K562 (cell line): ENCODE measurements at regions not wholly inside any gene's neighbourhood (a gene's known extent, or its start where the extent isn't known, plus 50 kb on each side); places are given as distances from the start of the nearest gene placed in this dataset.

Source experiments
- CREB1 ChIP-seq, 2 experiments: sonication (generic) in 1 of 2; formaldehyde crosslinking in 1 of 2; IDR thresholded peaks; 2 replicates each; pipeline versions ENCODE4 v1.6.1 to v1.8.0; 2012 to 2022; ENCODE audit warnings: inconsistent platforms in 1 of 2, mild to moderate bottlenecking in 1 of 2, missing genetic modification reagents in 1 of 2, moderate library complexity in 1 of 2
- CTCF ChIP-seq, 3 experiments: IDR thresholded peaks in 2 of 3; conservative IDR thresholded peaks in 1 of 3; 2 replicates each; pipeline ENCODE4 v1.5.1; 2011 to 2012; ENCODE audit warnings: low read length in 3 of 3, mild to moderate bottlenecking in 3 of 3, control low read depth in 2 of 3, improper control_type of control experiment in 1 of 3, inconsistent platforms in 1 of 3, low read depth in 1 of 3, mixed read lengths in 1 of 3, moderate library complexity in 1 of 3; ENCODE audit not compliant: insufficient read depth in 2 of 3
- DIDO1 ChIP-seq: fragments of 450-650 bp; IDR thresholded peaks from 2 replicates; pipeline ENCODE4 v1.6.1; 2016; ENCODE audit warnings: low read depth, missing biosample characterization, missing genetic modification characterization
- EZH2 ChIP-seq: IDR thresholded peaks from 2 replicates; pipeline ENCODE4 v1.6.1; 2012; ENCODE audit warnings: low read depth, mild to moderate bottlenecking, inconsistent platforms, low read length, borderline replicate concordance
- JUND ChIP-seq, 2 experiments: IDR thresholded peaks; 2 replicates in 1 of 2; 3 replicates in 1 of 2; pipeline ENCODE4 v1.6.1; 2011; ENCODE audit warnings: borderline replicate concordance in 2 of 2, low read depth in 2 of 2, low read length in 2 of 2, improper control_type of control experiment in 1 of 2, missing biosample characterization in 1 of 2, missing genetic modification characterization in 1 of 2, missing genetic modification reagents in 1 of 2
- KLF16 ChIP-seq: IDR thresholded peaks from 2 replicates; pipeline ENCODE4 v1.6.1; 2016; ENCODE audit warnings: antibody characterized with exemption
- MXI1 ChIP-seq: IDR thresholded peaks from 2 replicates; pipeline ENCODE4 v1.6.1; 2011; ENCODE audit warnings: low read depth, mild to moderate bottlenecking, improper control_type of control experiment, low read length
- NFYB ChIP-seq: IDR thresholded peaks from 2 replicates; pipeline ENCODE4 v1.6.1; 2011; ENCODE audit warnings: mild to moderate bottlenecking, moderate library complexity; ENCODE audit not compliant: insufficient read length; ENCODE audit errors: extremely low read depth
- POLR2AphosphoS5 ChIP-seq: IDR thresholded peaks from 2 replicates; pipeline ENCODE4 v1.6.1; 2011; ENCODE audit warnings: mild to moderate bottlenecking, low read depth, low read length, moderate library complexity; ENCODE audit not compliant: control insufficient read depth, insufficient read depth
- XRCC3 ChIP-seq: fragments of 450-650 bp; IDR thresholded peaks from 2 replicates; pipeline ENCODE4 v1.6.1; 2017; ENCODE audit warnings: mild to moderate bottlenecking, moderate library complexity
- ZBTB33 ChIP-seq: sonication (generic); formaldehyde crosslinking; IDR thresholded peaks from 2 replicates; pipeline ENCODE4 v1.8.1; 2023; ENCODE audit warnings: mild to moderate bottlenecking, missing genetic modification reagents

- no peak for TF ChIP-seq CREB1 (IDR thresholded peaks at IDR 0.05)
- TF ChIP-seq CREB1 (CRISPR knock-in tag; IDR thresholded peaks at IDR 0.05): no peak
- no peak for TF ChIP-seq ZBTB33
- no peak for TF ChIP-seq KLF16
- no peak for TF ChIP-seq POLR2AphosphoS5
- no peak for TF ChIP-seq MXI1
- TF ChIP-seq CTCF (IDR thresholded peaks at IDR 0.05 in 2 of 3, conservative IDR thresholded peaks at IDR 0.05 in 1 of 3; ENCODE audit: insufficient read depth in 2 of 3, low read depth in 1 of 3, low read length in 3 of 3): no peak
- no peak for TF ChIP-seq XRCC3
- TF ChIP-seq NFYB: no peak
- TF ChIP-seq EZH2: no peak
- TF ChIP-seq DIDO1 (tag): no peak
- no peak for TF ChIP-seq JUND (IDR thresholded peaks at IDR 0.05; ENCODE audit: borderline replicate concordance, low read depth, low read length)
- no peak for TF ChIP-seq JUND (tag; IDR thresholded peaks at IDR 0.05; ENCODE audit: borderline replicate concordance, low read depth, low read length)
These were observed 584.3 kb downstream of the ADCYAP1 start for GRCh38 chr18:1488957-1489356.
